NT2/D1 (cell line): ENCODE measurements at regions not wholly inside any gene's neighbourhood (a gene's known extent, or its start where the extent isn't known, plus 50 kb on each side); places are given as distances from the start of the nearest gene placed in this dataset.

Experiments used
- SUZ12 ChIP-seq: IDR thresholded peaks from 2 replicates; pipeline ENCODE4 v1.6.1; 2011; ENCODE audit not compliant: insufficient read length, insufficient read depth; ENCODE audit errors: extremely low read depth
- YY1 ChIP-seq: IDR thresholded peaks from 2 replicates; pipeline ENCODE4 v1.6.1; 2011; ENCODE audit not compliant: insufficient read length, insufficient read depth

DNA sequence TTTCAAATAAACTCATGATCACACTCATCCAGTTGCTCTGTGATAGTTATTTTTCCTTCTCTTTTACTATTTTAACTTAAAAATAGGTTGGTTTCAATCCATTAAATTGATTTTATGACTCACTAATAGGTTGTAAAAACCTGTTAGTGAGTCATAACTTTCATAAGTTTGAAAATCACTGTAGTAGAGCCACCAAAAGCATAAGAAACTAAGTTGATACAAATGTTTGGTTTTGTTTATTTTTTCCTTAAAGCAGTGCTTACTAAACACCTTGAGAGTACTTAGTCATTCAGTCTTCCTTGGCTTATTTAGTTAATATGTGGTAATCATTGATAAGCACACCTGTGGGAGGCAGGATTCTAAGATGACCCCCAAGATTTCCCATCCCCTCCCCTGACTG lies 312.1 kb upstream of the MAN1A1 start:
- TF ChIP-seq YY1: no peak
- TF ChIP-seq SUZ12: no peak
